ENCODE measurements at regions not wholly inside any gene's neighbourhood (a gene's known extent, or its start where the extent isn't known, plus 50 kb on each side); places are given as distances from the start of the nearest gene placed in this dataset.

DNA sequence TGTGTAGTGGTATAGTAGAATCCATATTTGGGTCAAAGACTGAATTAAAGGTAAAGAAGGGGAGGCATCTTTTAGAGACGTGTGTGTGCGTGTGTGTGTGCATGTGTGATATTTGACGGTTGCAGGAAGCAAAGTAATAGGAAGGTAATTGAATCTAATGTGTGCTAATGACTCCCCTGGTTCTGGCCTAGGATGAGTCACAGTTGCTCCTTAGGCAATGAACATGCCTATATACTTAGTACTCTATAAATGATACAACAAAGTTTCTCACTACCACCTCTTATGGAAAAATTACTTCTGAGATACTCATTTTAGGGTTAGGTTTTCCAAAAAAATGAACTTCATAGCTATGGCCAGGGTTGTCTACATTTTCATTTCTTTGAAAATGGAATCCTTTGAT, 409.6 kb downstream of the GUCY1A2 start:
- TF ChIP-seq, protein P1, sequence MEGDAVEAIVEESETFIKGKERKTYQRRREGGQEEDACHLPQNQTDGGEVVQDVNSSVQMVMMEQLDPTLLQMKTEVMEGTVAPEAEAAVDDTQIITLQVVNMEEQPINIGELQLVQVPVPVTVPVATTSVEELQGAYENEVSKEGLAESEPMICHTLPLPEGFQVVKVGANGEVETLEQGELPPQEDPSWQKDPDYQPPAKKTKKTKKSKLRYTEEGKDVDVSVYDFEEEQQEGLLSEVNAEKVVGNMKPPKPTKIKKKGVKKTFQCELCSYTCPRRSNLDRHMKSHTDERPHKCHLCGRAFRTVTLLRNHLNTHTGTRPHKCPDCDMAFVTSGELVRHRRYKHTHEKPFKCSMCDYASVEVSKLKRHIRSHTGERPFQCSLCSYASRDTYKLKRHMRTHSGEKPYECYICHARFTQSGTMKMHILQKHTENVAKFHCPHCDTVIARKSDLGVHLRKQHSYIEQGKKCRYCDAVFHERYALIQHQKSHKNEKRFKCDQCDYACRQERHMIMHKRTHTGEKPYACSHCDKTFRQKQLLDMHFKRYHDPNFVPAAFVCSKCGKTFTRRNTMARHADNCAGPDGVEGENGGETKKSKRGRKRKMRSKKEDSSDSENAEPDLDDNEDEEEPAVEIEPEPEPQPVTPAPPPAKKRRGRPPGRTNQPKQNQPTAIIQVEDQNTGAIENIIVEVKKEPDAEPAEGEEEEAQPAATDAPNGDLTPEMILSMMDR (IDR thresholded peaks at IDR 0.05; ENCODE audit: extremely low read depth, insufficient read depth, missing control alignments): no peak
- no peak for DNase-seq (ENCODE audit: low spot score)
- in situ Hi-C loops (cut with MboI; ENCODE audit: low pct_unique_long_range_greater_than_20kb, low sequenced_read_pairs, unreplicated experiment): no loop called here

DNA sequence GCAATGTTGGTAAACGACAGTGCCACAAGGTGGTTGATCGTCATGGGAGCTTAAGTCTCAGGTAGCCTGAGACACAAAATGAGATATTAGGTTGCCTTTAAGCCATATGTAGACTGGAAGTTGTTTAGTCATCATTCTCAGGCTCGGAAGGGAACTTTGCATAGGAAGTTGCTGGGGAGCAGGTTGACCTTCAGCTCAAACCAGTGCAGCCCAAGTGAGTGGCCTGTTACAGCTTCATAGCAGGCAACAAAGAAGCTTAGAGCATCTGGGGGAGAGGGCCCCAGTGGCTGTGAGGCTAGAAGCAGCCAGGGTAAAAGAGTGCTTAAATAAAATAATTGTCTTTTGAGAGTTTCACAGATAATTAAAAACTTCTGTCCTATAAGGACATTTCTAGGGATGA, 404.0 kb downstream of the GUCY1A2 start:
- no peak for DNase-seq (ENCODE audit: low spot score)
- in situ Hi-C loops (cut with MboI; ENCODE audit: low pct_unique_long_range_greater_than_20kb, low sequenced_read_pairs, unreplicated experiment): no loop called here

DNA sequence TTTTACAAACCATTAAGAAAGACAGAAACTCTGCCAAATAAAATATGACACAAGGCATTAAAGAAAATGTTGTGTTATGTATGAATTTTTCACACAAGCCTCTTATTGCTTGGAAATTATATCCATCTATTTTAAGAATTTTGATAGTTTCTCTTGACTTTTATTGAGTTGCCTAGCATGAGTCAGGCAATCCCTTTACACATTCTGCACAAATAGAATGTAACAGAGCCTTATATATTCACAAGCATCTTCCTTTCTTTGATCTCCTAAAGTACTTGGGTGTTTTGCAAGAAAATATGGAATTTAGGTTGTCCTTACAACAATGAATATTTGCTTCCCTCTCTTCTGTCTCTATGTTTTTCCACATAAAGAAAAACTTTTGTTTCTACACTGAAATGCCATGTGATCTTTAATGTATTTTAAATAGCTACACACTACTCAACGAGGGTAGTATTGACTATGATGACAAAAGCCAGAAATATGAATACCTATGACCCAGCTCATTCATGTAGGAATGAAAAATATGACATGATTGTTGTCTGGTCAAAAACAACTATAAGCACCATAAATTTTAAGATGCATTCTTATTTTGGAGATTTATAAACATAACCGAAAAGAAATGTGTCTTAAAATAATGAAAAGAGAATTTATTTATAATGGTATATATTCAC, 398.8 kb downstream of the GUCY1A2 start:
- DNase-seq (ENCODE audit: low spot score): no peak
- TF ChIP-seq, protein P1 (IDR thresholded peaks at IDR 0.05; ENCODE audit: extremely low read depth, insufficient read depth, missing control alignments): no peak
- in situ Hi-C loops (cut with MboI; ENCODE audit: low pct_unique_long_range_greater_than_20kb, low sequenced_read_pairs, unreplicated experiment): no loop called here

More for the DNA sequence above, 404.0 kb downstream of the GUCY1A2 start:
- TF ChIP-seq, protein P1 (IDR thresholded peaks at IDR 0.05; ENCODE audit: extremely low read depth, insufficient read depth, missing control alignments): no peak

DNA sequence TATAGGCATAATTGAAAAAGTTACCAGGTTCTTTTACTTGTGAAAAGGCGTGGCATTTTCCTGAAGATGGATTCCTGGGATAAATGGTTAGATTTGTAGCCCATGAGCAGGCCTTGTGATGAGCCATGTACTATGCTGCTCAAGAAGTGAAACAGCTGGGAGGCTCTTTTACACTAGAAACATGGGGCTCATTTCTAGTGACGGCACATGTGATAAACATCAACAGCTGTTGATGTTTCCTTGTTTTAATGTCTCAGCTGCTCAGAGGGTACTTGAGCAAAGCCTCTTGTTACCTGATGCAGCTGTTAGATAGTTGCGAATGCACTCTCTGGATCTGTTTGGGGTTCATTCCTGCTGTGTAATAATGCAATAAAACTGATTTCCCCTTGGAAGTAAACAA, 396.8 kb downstream of the GUCY1A2 start:
- TF ChIP-seq, protein P1 (IDR thresholded peaks at IDR 0.05; ENCODE audit: extremely low read depth, insufficient read depth, missing control alignments): no peak
- no peak for DNase-seq (ENCODE audit: low spot score)
- in situ Hi-C loops (cut with MboI; ENCODE audit: low pct_unique_long_range_greater_than_20kb, low sequenced_read_pairs, unreplicated experiment): no loop called here
